Fibroblast of lung (primary cell): ENCODE measurements at regions not wholly inside any gene's neighbourhood (a gene's known extent, or its start where the extent isn't known, plus 50 kb on each side); places are given as distances from the start of the nearest gene placed in this dataset.

ENCODE experiments used
- DNase-seq, 2 donors: peaks; one replicate each; pipeline versions ENCODE4 v3.0.0 to v3.0.0-alpha.2; 2010; ENCODE audit warnings: low read depth in 2 of 2
- H2AFZ ChIP-seq: 2 replicates; pipeline ENCODE4 v1.5.1; 2012; ENCODE audit warnings: low read length, control low read depth, inconsistent platforms
- H3K27ac ChIP-seq: 2 replicates; pipeline ENCODE4 v1.5.1; 2011; ENCODE audit warnings: low read length, control low read depth; ENCODE audit not compliant: insufficient read depth
- H3K27me3 ChIP-seq: 2 replicates; pipeline ENCODE4 v1.5.1; 2011; ENCODE audit warnings: mild to moderate bottlenecking, low read length; ENCODE audit not compliant: control insufficient read depth, insufficient read depth
- H3K36me3 ChIP-seq: 2 replicates; pipeline ENCODE4 v1.5.1; 2011; ENCODE audit warnings: low read length; ENCODE audit not compliant: control insufficient read depth, insufficient read depth
- H3K4me1 ChIP-seq: 2 replicates; pipeline ENCODE4 v1.5.1; 2011; ENCODE audit warnings: low read length; ENCODE audit not compliant: control insufficient read depth, insufficient read depth; ENCODE audit errors: extremely low read depth
- H3K4me2 ChIP-seq: 2 replicates; pipeline ENCODE4 v1.5.1; 2011; ENCODE audit warnings: low read length, control low read depth; ENCODE audit not compliant: insufficient read depth; ENCODE audit errors: extremely low read depth
- H3K4me3 ChIP-seq, 4 experiments: fragments of 200-600 bp in 1 of 4; sonication (generic) in 1 of 4; replicated peaks in 1 of 4; 2 replicates each; pipeline ENCODE4 v1.5.1; 2011 to 2016; ENCODE audit warnings: low read length in 4 of 4, low read depth in 3 of 4, mild to moderate bottlenecking in 3 of 4, control low read depth in 2 of 4, inconsistent platforms in 1 of 4, mixed read lengths in 1 of 4; ENCODE audit not compliant: insufficient read depth in 1 of 4; ENCODE audit errors: control extremely low read depth in 1 of 4
- H3K79me2 ChIP-seq: 2 replicates; pipeline ENCODE4 v1.5.1; 2012; ENCODE audit warnings: mild to moderate bottlenecking, low read length, inconsistent platforms; ENCODE audit not compliant: control insufficient read depth, insufficient read depth
- H3K9ac ChIP-seq: 2 replicates; pipeline ENCODE4 v1.5.1; 2011; ENCODE audit warnings: mild to moderate bottlenecking, low read length, control low read depth; ENCODE audit not compliant: insufficient read depth
- H3K9me3 ChIP-seq: 2 replicates; pipeline ENCODE4 v1.5.1; 2012; ENCODE audit warnings: low read depth, low read length; ENCODE audit not compliant: control insufficient read depth, insufficient read depth
- H4K20me1 ChIP-seq: 2 replicates; pipeline ENCODE4 v1.5.1; 2011; ENCODE audit warnings: low read length; ENCODE audit not compliant: control insufficient read depth, insufficient read depth; ENCODE audit errors: extremely low read depth
- CTCF ChIP-seq, 2 donors: IDR thresholded peaks in 1 of 2; conservative IDR thresholded peaks in 1 of 2; 1 replicate in 1 of 2; 2 replicates in 1 of 2; pipeline ENCODE4 v1.5.1; 2011 to 2012; ENCODE audit warnings: low read length in 2 of 2, control low read depth in 1 of 2, inconsistent platforms in 1 of 2, low read depth in 1 of 2, mild to moderate bottlenecking in 1 of 2
- EZH2 ChIP-seq: IDR thresholded peaks from 2 replicates; pipeline ENCODE4 v1.5.1; 2012; ENCODE audit warnings: low read length, control low read depth, mild to moderate bottlenecking; ENCODE audit errors: missing control alignments

GRCh38 chr3:106282943-106283342 is 414.1 kb upstream of the CBLB start:
- Histone ChIP-seq H3K4me1 (no peaks in the 10 kb centered on the region), H3K79me2 (no peaks in the 10 kb centered on the region), H2AFZ (no peak overlapping the region), H3K4me2 (no peak overlapping the region), H3K9me3 (no peaks in the 10 kb centered on the region), H3K27ac (no peak overlapping the region), H3K9ac (no peak overlapping the region), H3K27me3 (no peaks in the 10 kb centered on the region), H3K4me3 (no peak overlapping the region), H3K36me3 (no peaks in the 10 kb centered on the region), H4K20me1 (no peaks in the 10 kb centered on the region)
- peak in 1 of 2 donors; percentile 58 for DNase-seq
- TF ChIP-seq CTCF (conservative IDR thresholded peaks at IDR 0.05 in 1 of 2, IDR thresholded peaks at IDR 0.05 in 1 of 2; ENCODE audit: low read depth in 1 of 2, low read length in 2 of 2) (no peak), EZH2 (no peak)

- Histone ChIP-seq H3K27ac (no peak overlapping the region), H4K20me1 (no peaks in the 10 kb centered on the region), H3K27me3 (no peaks in the 10 kb centered on the region), H3K36me3 (no peaks in the 10 kb centered on the region), H3K4me1 (no peaks in the 10 kb centered on the region), H3K4me3 (no peak overlapping the region), H3K9ac (no peak overlapping the region), H3K79me2 (no peaks in the 10 kb centered on the region), H3K4me2 (no peak overlapping the region), H3K9me3 (no peaks in the 10 kb centered on the region), H2AFZ (no peak overlapping the region)
- TF ChIP-seq CTCF (conservative IDR thresholded peaks at IDR 0.05 in 1 of 2, IDR thresholded peaks at IDR 0.05 in 1 of 2; ENCODE audit: low read depth in 1 of 2, low read length in 2 of 2), result no peak
- TF ChIP-seq EZH2, result no peak
- DNase-seq, result peak in 1 of 2 donors; percentile 27
Observed at GRCh38 chr3:106288781-106289180, 420.0 kb upstream of the CBLB start.

- no peak overlapping the region for H3K27ac ChIP-seq
- H4K20me1 ChIP-seq, result no peaks in the 10 kb centered on the region
- DNase-seq, result no peak
- H3K4me3 ChIP-seq, result no peak overlapping the region
- H2AFZ ChIP-seq, result no peak overlapping the region
- H3K9ac ChIP-seq, result no peak overlapping the region
- no peak overlapping the region for H3K4me2 ChIP-seq
- H3K4me1 ChIP-seq, result no peaks in the 10 kb centered on the region
- no peaks in the 10 kb centered on the region for H3K79me2 ChIP-seq
- H3K36me3 ChIP-seq, result no peaks in the 10 kb centered on the region
- no peaks in the 10 kb centered on the region for H3K27me3 ChIP-seq
- no peaks in the 10 kb centered on the region for H3K9me3 ChIP-seq
- TF ChIP-seq EZH2, result no peak
- no peak for TF ChIP-seq CTCF (conservative IDR thresholded peaks at IDR 0.05 in 1 of 2, IDR thresholded peaks at IDR 0.05 in 1 of 2; ENCODE audit: low read depth in 1 of 2, low read length in 2 of 2)
Observed at GRCh38 chr3:106290304-106290997, 421.6 kb upstream of the CBLB start.
